NCI-H187 (cell line): ENCODE measurements at regions not wholly inside any gene's neighbourhood (a gene's known extent, or its start where the extent isn't known, plus 50 kb on each side); places are given as distances from the start of the nearest gene placed in this dataset.
"Not testable (repeated sequence)": the region's sequence is repeated elsewhere in the genome, so short reads cannot be mapped to it uniquely, and the experiment has no call there.

Experiments
- DNase-seq, 2 experiments: peaks; one replicate each; lab custom pipeline; 2025; lab: John Stamatoyannopoulos, UW

DNA sequence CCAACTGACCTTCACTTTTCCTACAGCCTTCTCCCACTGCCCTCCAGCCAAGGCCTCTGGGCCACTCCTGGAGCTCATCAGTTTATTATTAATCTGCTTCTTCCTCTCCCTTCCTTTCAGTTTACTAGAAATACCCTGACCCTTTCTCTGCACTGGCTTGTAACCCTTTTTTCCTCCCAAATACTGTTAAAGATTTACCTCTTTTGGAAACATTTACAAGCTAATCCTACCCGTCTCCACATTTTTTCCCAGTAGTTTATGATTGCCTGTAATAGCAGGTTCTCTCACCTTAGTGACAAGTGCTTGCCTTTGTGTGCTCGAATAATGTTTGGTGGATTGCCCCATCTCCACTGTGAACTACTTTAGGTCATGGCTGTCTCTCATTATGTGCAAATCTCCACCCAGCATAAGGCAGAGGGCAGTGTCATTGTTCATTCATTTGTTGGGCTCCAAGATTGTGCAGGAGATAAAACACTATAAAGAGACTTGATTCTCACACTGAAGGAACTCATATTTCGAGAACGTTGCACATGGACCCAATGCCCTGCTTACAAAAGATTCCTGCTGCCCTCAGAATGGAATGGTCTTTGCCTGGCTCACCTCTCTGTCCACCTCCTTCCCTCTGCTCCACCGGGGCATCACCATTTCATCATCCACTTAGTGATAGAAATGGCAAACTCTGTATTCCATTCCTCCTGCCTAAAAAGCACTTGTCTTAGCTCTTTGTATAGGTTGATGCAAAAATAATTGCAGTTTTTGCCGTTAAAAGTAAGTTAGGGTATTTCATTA, 491.1 kb downstream of the UTRN start:
- DNase-seq, result no peak

DNA sequence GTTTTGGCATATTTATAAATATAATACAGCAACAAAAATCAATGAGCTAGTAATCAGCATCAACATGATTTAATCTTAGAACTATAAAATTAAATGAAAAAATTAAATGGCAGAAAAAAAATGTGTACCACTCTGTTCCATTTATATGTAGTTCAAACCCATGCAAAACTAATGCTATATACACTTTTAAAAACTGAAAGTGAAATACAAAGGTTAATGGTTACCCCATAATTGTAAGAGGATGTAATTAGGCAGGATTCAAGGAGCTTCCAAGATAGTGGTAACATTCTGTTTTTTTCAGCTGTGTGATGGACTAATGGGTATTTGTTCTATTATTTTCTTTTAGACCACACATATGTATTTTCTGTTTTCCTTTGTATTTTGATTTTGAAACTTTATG, 492.1 kb downstream of the UTRN start:
- no peak for DNase-seq

DNA sequence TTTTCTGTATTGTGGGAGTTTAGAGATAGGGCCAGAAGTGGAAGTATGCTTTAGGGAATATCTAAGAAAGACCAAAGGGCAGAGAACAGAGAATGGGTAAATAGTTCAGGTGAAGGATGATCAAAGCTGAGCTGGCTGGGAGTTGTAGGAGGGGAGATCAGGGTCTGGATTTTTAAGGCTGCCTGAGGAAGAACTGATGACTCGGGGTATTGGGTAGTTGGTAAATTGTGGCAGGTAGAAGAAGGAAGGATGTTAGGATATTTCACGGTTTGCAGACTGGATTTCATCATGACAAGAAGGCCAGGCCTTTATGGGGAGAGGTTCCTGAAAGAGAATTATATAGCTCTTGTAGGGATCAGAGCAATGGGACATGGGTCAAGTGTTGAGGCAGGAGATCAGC, 492.9 kb downstream of the UTRN start:
- DNase-seq, result no peak

DNA sequence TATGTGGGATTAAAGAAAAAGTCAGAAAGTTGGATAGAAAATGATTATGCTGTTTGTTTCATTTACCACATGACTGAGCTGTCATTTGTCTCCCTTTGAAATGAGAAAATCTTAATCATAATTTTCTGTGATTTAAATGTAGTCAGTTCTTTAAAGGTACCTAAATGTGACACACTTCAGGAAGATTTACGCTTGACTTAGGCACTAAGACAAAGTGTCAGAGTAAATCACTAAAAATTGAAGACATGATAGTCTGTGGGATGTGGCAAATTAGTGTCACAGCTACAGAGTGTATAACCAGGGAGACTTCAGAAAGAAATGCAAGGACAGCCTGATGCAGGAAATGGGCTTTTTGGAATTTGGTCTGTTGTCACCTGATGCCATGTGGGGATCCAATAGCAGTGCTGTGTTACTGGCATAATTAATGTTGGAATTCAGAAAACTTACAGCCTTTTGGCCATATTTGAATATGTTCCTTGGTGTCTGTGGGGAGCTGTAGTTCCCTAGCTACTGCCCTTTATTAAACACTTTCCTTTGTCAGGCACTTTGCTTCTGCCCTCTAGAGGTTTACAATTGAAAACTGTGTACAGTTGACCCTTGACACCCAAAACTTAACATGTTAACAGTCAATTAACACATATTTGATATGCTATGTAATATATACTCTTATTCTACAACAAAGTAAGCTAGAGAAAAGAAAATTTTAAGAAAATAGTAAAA, 493.8 kb downstream of the UTRN start:
- DNase-seq, result no peak

DNA sequence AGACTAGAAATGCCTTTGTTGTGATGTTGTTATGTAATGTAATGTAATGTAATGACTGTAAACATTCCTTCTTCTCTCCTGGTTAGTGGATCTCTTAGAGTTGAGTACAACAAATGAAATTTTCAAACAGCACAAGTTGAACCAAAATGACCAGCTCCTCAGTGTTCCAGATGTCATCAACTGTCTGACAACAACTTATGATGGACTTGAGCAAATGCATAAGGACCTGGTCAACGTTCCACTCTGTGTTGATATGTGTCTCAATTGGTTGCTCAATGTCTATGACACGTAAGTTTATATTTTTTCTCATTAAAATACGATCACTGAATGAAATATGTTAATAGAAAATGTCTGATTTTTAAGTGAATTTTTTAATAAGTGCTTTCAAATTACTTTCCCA, 496.7 kb downstream of the UTRN start:
- DNase-seq, result no peak

DNA sequence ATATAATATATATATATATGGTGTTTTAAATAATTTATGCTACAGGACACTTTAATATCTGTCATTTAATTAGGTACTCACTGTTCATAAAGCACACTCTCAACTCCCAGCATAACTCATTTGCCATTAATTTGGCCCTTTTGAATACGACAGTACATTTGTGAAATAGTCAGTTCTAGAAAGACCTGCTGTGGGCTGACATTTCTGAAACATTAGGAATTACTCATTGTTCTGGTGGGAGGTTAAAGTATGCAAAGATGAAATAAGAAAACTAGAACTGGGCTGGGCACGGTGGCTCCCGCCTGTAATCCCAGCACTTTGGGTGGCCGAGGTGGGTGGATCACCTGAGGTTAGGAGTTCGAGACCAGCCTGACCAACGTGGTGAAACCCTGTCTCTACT, 497.5 kb downstream of the UTRN start:
- no peak for DNase-seq

DNA sequence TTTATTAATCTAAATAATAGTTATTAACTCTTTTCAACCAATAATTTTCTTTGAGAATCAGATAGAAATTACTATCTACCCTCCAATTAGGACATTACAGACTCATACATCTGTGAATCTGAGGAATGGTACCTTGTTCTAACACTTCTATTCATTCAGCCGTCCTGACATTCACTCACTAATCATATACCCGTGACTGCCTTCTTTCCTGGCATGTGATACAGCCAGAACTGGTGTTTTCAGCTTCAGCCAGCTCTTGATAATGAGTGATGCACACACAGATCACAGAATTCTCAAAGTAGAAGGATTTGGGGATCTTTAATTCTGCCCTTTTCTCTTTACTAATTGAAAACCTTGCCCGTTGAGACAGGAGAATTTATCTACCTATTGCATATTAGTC, 499.9 kb downstream of the UTRN start:
- no peak for DNase-seq

DNA sequence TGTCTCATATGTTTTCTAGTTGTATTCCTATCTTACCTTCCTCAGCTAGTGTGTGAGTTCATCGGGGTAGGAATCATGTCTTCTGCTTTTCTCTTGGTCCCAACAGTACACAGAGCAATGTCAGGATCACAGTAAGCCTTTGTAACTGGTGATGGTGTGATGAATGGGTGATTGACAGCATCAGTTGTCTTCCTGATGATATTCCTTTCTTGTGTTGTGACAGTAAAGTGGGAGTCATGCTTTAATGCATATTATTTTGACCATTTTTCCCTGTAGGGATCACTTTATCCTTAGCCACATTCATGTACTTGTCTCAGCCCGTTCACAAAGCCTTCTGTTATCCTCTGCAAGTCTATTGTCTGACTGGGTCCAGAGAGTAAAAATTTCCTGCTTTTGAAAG, 501.7 kb downstream of the UTRN start:
- no peak for DNase-seq

DNA sequence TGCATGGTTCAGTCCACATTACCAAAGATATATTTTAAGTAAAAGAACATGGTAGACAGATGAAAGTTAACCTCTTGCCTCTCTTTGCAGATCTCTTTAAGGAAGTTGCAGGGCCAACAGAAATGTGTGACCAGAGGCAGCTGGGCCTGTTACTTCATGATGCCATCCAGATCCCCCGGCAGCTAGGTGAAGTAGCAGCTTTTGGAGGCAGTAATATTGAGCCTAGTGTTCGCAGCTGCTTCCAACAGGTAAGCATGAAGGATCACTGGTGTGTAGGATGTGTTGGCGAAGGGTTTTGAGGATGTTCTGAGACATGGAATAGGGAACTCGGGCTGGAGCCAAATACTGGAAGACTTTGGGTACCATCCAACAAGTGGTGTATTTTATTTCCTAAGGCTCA, 508.6 kb downstream of the UTRN start:
- DNase-seq, result no peak

DNA sequence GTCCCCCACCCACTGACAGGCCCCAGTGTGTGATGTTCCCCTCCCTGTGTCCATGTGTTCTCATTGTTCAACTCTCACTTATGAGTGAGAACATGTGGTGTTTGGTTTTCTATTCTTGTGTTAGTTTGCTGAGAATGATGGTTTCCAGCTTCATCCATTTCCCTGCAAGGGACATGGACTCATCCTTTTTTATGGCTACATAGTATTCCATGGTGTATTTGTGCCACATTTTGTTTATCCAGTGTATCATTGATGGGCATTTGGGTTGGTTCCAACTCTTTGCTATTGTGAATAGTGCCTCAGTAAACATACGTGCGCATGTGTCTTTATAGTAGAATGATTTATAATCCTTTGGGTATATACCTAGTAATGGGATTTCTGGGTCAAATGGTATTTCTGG, 509.9 kb downstream of the UTRN start:
- DNase-seq, result not testable (repeated sequence)

DNA sequence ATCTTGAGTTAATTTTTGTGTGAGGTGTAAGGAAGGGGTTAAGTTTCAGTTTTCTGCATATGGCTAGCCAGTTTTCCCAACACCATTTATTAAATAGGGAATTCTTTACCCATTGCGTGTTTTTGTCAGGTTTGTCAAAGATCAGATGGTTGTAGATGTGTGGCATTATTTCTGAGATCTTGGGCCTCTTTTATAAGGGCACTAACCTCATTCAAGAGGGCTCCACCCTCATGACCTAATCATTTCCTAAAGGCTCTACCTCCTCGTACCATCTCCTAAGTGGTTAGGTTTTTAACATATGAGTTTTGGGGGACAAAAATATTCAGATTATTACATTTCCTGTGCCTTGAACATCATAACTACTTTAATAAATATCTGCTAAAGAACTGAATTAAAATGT, 510.9 kb downstream of the UTRN start:
- DNase-seq, result no peak

DNA sequence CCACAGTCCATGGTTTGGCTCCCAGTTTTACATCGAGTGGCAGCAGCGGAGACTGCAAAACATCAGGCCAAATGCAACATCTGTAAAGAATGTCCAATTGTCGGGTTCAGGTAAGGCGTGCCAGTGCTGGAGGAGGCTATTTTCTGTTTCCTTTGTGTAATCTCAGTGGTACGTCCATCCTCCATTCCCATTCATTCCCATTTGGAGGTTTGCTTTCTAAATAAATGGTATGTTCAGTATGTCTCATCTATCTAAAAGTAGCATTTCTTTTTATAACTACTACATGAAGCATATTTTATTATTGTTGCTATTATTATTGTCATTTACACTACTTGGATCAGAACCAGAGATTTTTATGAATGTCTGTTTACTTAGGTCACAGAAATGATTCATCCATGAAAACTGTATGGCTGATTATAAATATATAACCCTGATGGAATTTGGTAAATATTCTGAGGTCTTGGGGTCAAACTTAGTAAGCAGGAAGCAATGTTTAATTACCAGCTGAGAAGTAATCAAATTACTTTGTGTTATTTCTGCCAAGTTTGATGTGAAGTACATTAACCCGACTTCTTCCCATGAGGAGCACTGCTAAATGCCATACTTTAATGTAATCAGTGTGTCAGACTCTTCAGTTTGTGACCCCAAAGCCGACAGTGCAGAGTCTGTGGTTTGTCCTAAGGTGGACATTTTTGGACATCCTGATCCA, 512.9 kb downstream of the UTRN start:
- no peak for DNase-seq

DNA sequence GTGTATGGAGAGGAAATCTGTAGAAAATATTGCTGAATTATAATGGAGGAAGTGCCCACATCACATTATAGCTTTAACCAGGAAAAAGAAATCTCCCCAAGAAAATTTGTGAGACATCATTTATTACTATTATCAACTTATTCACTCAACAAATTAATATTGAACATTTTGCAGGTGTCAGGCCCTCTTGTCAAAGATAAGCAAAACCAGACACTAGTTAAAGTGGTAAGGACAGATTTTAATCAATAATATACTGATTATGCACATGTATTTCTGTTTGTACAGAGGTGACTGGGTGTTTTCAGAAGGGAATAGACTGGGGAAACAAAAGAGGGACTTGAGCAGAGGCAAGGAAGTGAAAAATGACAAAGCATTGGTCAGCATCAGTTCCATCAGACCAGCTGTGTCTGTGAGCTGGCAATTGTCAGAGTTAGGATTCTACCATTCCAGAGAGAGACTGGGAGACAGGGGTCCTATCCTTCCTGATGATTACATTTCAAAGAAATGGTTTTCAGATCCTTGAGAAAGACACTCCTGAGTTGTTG, 519.2 kb downstream of the UTRN start:
- no peak for DNase-seq

DNA sequence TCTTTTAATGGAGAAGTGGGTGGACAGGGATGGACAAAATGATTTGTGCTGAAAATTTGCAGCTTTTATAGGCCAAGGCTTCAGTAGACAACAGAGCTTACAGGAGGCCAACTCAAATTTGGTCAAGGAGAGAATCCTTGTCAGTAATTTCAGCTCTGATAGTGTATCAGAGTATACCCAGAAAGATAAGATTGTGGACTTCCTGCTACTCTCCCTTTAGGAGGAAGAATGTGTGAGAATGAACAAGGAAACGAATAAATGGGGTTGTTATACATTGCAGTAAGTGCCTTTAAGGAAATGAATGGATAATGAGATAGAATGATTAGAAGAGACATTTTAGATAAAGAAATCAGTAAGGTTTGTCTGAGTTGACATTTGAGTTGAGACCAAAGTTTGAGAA, 519.9 kb downstream of the UTRN start:
- DNase-seq, result no peak

DNA sequence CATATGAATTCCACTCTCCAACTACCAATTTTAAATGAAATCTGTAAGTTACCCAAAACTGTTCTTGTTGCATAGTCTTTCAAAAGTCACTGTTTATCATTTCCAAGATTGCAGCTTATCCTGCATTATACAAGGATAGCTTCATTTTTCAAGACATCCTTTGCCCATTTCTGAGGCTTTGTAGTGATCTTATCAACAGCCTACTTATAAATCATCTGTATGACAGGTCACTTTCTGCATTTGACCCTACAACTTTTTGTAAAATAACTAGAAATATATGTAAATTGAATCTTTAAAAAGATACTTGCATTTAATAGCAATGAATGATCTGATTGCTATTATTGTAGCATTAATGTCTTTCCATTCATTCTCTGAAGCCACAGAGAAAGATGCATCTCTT, 521.1 kb downstream of the UTRN start:
- no peak for DNase-seq

DNA sequence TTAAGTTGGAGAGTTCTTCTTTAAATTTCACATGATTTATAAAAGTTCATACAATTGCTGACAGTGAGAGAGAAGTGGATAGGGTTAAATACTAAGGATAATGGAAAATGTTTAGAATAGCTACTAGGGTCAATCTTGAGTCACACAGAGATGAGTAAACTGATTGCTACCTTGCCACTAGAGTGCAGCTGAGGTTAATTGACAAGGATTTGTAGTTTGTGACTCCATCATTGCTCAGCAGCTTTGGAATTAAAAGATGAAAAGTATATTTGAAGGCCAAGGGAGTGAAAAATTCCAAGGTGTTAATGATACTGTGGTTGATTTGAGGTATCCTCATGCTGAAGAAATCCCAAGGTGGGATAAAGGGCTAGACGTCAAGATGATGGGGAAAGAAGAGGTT, 524.0 kb downstream of the UTRN start:
- no peak for DNase-seq

DNA sequence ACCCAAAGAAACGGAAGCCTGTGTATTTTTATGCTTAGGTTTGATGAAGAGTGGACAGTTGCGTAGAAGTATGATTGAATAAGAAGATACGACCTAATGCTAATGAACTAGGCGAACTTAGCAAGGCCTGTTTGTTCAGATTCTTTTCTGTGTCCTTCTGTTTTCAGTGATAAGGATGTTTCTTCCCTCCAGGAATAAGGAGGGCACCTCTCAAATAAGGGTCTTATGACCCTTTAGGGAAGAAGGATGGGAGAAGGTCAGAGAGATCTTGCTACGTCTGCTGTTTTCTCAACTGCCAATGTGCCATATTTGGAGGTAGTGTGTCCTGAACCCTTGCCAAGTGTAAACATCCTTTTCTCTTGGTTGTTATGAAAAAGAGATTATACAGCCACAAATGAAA, 524.8 kb downstream of the UTRN start:
- no peak for DNase-seq

DNA sequence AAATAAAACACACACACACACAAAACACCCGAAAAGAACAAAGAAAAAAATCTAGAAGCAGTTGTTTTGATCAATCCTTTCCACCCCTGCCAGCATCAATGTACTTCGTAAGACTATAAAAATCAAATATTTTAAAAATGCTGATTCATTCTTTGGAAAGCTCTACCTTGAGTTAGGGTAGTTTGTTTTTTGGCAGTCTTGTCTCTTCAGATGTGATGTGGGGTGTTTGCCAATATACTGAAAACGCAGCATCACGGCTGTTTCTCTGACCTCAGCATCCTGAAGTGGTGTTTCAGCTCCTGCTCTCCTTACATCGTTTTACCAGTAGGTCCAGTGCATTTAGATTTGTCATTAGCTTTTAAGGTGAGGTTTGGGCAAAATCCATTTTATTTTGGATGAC, 526.0 kb downstream of the UTRN start:
- no peak for DNase-seq

DNA sequence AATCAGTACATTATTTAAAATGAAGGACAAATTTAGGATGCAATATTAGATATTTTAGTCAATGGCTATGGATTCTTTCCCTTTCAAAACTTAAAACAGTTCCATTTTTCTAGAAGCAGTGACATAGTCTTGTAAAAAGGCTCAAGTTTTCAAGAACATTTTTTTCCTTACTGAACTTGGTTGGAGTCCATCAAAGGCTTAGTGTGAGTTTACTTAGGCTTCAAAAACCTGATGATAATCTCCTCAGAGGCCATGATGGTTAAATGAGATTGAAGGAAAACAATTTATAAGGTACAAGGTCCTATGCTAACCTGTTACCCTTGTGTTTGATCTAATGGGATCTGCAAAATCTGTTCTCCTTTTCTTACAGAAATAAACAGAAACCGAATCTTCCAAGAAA, 531.8 kb downstream of the UTRN start:
- DNase-seq, result no peak

DNA sequence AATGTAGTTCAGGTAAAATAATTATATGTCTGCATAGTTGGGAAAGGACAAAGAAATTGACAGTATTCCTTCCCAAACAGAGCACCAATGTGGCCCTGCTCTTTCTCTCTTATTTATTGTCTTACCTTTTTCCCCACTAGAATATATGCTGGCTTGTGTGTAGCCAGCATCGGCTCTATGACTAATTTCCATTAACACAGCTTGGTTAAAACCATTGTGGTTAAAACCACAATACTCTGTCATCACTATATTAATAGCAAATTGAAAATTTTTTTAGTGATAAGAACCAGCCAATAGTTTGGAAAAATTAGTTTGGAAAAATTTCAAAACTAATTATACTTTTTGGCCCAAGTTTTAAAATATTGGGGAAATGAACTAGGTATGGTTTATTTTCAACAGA, 535.1 kb downstream of the UTRN start:
- no peak for DNase-seq

DNA sequence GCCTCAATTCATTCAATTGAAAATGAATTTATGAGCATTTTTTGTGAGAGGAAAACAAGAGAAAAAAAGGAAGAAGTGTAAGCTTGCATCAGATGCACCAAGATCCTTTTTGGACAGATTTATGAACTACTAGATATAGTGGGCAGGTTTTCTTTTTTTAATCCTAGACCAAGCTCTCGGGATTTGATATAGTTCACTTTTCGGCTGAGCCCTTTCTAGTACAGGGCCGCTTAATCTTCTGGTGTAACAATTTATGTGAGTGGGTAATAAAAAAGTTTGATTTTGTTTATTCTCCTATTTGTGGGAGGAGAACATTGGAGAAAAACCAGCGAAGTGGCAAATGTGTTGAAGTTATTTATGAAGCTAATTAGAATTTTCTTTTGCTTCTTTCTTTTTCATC, 538.0 kb downstream of the UTRN start:
- DNase-seq, result no peak

DNA sequence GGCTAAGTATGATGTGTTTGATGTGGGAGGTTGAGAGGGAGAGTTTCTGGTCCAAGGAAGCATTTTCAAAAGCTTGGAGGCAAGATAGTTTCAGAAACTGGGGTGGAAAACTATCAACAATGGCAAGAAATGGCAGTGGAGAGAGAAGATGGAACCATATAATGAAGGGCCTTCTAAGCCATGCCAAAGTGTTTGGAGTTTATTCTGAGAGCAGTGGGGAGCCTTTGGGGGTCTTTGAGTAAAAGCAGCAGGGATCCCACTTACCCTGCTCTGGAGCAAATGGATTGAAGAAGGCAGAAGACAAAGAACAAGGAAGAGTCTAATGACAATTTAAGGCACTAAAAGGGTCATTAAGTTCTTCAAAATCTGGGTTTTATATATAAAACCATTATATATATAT, 538.9 kb downstream of the UTRN start:
- DNase-seq, result no peak
